ENCODE measurements at regions not wholly inside any gene's neighbourhood (a gene's known extent, or its start where the extent isn't known, plus 50 kb on each side); places are given as distances from the start of the nearest gene placed in this dataset.

DNA sequence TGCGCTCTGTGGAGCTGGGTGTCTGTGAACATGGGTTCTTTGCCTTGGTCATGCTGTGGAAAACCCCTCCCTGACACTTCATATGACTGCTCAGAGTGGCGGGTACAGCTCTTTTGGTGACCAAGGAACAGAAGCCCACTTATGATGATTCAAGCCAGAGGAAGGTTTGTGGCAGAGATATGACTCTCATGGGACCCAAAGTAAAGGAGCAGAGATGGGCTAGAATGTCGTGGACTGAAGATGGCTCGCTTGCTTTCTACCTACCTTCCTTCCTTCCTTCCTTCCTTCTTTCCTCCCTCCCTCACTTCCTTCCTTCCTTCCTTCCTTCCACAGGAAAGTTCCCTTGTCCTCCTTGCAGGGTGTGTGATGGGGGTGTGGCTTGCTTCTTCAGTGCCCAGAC is 169.7 kb upstream of the IRX3 start:
- no peaks in the 10 kb centered on the region for H3K27me3 ChIP-seq (replicated peaks; ENCODE audit: insufficient read depth)
- H3K4me3 ChIP-seq: no peak overlapping the region
- no peaks in the 10 kb centered on the region for H3K9me3 ChIP-seq
- DNase-seq (ENCODE audit: low spot score) (no peak), ATAC-seq (ENCODE audit: insufficient number of reproducible peaks, low FRiP score, low read depth) (no peak)
- TF ChIP-seq CTCF (IDR thresholded peaks at IDR 0.05): no peak
- H3K4me1 ChIP-seq (ENCODE audit: control insufficient read depth in 1 of 2, low read depth in 2 of 2): no peaks in the 10 kb centered on the region
- H3K36me3 ChIP-seq: no peaks in the 10 kb centered on the region
- H3K27ac ChIP-seq: no peak overlapping the region

DNA sequence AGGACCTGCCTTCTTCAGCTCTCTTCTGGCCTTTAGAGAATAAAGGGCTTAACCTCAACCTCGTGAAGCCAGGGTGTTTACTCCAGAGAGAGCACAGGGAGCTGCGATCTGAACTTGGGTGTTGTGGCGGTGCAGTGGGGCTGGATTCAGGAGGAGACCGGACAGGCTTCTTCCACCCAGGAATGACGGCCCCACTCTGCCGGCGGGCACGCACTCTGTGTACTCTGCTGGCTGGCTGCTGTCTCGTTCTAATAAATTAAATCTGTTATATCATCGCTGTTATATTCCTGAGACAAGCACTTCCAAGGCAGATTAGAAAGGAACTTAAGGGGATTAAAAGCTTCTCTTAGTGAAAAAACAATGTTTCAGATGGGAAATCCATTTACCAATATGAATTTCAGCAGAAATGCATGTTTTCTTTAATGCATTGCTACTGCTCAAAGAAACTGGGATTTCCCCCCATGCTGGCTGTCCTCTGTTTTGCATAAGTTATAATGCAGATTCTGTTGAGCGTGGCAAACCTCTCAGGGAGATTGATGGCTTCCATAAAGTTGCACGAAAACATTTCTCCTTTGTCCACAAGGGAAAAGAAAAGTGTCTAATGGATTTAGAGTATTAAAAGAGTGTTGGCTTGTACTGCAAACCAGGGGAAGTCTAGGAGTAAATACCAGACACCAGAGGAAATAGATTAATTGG is 168.6 kb upstream of the IRX3 start:
- Histone ChIP-seq H3K27me3 (replicated peaks; ENCODE audit: insufficient read depth) (no peaks in the 10 kb centered on the region), H3K27ac (no peak overlapping the region), H3K4me3 (no peak overlapping the region), H3K4me1 (ENCODE audit: control insufficient read depth in 1 of 2, low read depth in 2 of 2) (no peaks in the 10 kb centered on the region), H3K36me3 (no peaks in the 10 kb centered on the region), H3K9me3 (no peaks in the 10 kb centered on the region)
- no peak for TF ChIP-seq CTCF (IDR thresholded peaks at IDR 0.05)
- no peak for ATAC-seq (ENCODE audit: insufficient number of reproducible peaks, low FRiP score, low read depth)
- DNase-seq (ENCODE audit: low spot score): no peak

DNA sequence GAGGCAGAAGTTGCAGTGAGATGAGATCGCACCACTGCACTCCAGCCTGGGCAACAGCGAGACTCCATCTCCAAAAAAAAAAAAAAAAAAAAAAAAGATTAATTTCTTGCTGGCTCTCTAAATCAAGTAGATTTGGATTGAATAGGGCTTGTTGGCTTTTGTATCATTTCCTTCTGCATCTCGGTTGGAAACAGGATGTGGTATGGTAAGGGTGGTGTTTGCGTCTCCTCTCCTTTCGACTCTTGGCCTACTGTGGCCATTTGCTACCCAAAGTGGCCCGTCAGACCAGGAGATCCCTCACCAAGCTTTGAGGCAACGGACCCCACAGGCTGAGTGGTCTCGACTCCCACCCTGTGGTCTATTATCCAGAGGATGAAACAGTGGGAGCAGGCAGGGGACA is 168.0 kb upstream of the IRX3 start:
- no peak overlapping the region for H3K27ac ChIP-seq
- H3K4me3 ChIP-seq: no peak overlapping the region
- H3K4me1 ChIP-seq (ENCODE audit: control insufficient read depth in 1 of 2, low read depth in 2 of 2): no peaks in the 10 kb centered on the region
- no peaks in the 10 kb centered on the region for H3K36me3 ChIP-seq
- no peak for DNase-seq (ENCODE audit: low spot score)
- no peaks in the 10 kb centered on the region for H3K27me3 ChIP-seq (replicated peaks; ENCODE audit: insufficient read depth)
- no peak for ATAC-seq (ENCODE audit: insufficient number of reproducible peaks, low FRiP score, low read depth)
- TF ChIP-seq CTCF (IDR thresholded peaks at IDR 0.05): no peak
- H3K9me3 ChIP-seq: no peaks in the 10 kb centered on the region

DNA sequence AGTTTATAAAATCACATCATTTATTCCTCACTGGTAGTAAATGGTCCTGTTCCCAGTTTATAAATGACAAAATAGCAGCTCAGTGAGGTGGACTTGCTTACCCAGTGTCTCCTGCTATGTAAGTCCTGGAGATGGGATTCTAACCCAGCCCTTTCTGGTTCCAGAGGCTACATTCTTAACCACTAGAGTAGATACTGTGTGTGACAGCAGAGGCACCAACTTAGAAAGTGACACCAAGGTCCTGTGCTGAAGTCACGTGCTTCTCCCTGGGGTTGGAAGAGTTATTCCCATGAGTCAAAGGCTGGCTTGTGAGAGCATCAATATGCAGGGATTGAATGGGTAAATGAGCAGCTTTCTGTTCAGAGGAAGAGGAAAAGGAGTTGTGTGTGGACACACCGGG is 167.3 kb upstream of the IRX3 start:
- no peak for ATAC-seq (ENCODE audit: insufficient number of reproducible peaks, low FRiP score, low read depth)

More for the DNA sequence above, 167.3 kb upstream of the IRX3 start:
- no peak for TF ChIP-seq CTCF (IDR thresholded peaks at IDR 0.05)
- Histone ChIP-seq H3K27me3 (replicated peaks; ENCODE audit: insufficient read depth) (no peaks in the 10 kb centered on the region), H3K9me3 (no peaks in the 10 kb centered on the region), H3K27ac (no peak overlapping the region), H3K4me1 (ENCODE audit: control insufficient read depth in 1 of 2, low read depth in 2 of 2) (no peaks in the 10 kb centered on the region), H3K36me3 (no peaks in the 10 kb centered on the region), H3K4me3 (no peak overlapping the region)
- no peak for DNase-seq (ENCODE audit: low spot score)

All from thoracic aorta (tissue), 2 donors.